Globus pallidus (tissue), 1 donor: ENCODE measurements at regions not wholly inside any gene's neighbourhood (a gene's known extent, or its start where the extent isn't known, plus 50 kb on each side); places are given as distances from the start of the nearest gene placed in this dataset.
"Not testable (repeated sequence)": the region's sequence is repeated elsewhere in the genome, so short reads cannot be mapped to it uniquely, and the experiment has no call there.

ENCODE experiments used
- DNase-seq: peaks from one replicate; pipeline ENCODE4 v3.0.0-alpha.2; 2015; ENCODE audit warnings: low spot score

- DNase-seq: no peak
These were observed 113.5 kb downstream of the TMEM30B start for GRCh38 chr14:61167642-61168041.

GRCh38 chr14:61160798-61161197 is 120.3 kb downstream of the TMEM30B start:
- no peak for DNase-seq

- no peak for DNase-seq
These were observed 126.5 kb downstream of the TMEM30B start for GRCh38 chr14:61154641-61155040.

GRCh38 chr14:61153914-61154545 is 127.1 kb downstream of the TMEM30B start:
- DNase-seq: no peak

DNA sequence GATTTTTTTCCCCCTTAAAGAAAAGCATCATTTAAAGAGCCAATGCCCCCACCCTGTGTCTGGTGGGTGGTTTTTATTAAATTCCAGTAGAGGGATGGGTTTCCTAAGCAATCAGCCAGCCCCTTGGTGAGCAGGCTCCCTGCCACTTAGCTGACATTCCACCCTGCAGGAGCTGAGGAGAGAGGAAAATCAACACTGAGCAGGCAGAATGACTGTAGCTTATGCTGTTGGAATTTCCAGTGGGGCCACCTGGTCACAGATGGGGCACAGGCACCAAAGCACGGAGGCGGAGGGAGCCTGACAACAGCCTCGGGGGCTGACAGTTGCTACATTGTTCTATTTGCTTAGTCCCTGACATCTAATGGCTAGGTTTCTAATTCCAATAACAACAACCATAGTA is 127.7 kb downstream of the TMEM30B start:
- no peak for DNase-seq

DNA sequence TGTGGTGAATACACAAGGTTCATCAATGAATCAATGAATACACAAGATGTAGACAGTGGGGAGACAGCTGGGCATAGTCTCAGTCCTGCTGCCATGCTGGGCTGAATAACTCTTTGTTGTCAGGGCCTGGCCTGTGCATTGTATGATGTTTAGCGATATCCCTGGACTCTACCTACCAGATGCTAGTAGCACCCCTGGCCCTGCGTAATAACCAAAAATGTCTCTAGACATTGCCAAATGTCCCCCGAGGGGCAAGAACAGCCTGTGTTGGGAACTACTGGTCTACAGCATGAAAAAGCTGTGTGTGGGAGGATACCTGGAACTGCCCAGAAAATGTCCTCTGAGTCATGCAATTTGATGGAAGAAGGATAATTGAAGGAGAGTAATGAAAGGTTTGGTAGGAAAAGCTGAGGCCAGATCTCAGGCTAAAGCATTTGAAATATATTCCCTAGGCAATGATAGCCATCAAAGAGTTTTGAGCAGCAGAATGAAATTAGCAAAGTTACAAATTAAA is 128.2 kb downstream of the TMEM30B start:
- no peak for DNase-seq

GRCh38 chr14:61151251-61151650 is 129.9 kb downstream of the TMEM30B start:
- DNase-seq: no peak

GRCh38 chr14:61150851-61151250 is 130.3 kb downstream of the TMEM30B start:
- DNase-seq: no peak

- no peak for DNase-seq
These were observed 131.2 kb downstream of the TMEM30B start for GRCh38 chr14:61149896-61150295.

GRCh38 chr14:61148742-61149350 is 132.3 kb downstream of the TMEM30B start:
- DNase-seq: no peak

DNA sequence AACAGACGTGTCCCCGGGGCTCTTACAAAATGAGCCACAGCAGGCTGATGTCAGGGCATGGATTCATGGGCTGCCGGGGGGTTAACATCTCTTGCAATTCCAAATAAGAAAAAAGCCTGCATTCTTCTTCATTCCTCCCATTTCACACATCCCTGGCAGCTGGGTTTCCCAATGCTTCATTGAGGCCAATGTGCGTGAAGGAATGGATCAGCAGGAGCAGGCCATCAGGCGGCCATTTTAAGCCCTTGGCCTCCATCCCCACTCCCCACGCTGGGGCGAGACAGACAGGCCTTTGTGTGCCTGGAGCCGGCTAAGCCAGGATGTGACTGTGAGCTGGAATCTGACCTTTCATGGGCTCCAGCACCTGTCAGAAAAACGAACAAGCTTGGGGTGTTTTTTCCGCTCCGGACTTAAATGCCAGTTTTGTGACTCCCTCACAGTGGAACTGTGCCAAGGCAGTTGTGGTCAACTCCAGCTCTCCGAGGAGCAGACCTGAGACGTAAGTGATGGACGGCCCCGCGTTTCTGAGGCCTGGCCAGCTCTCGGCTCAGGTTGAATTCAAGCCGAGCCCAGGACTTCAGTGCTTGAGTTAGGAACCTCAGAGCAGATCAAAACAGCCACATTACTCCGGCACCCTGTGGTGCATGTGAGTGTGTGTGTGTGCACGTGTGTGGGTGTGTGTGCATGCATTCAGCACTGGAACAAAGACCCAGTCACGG is 133.1 kb downstream of the TMEM30B start:
- DNase-seq: peak; percentile 68

DNA sequence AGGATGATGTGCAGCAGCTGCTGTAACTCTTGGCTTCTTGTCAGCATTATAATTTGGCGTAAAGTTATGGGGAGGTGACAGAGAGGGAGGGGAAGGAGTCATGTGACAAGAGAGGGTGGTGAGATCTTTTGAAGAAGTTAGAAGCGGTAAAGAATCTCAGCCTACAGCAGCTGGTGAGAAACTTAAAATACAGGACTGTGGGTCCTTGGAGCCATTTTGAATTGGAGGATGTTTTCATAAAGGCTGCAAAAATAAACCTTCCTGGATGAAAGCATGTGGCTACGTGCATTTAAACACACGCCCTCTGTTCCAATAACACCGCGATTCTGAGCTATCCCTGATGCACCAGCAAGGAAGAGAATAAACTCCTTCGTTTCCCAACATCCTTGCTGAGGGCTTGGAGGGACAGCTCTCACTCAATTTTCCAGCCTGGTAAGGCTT is 133.7 kb downstream of the TMEM30B start:
- peak; percentile 15 for DNase-seq

GRCh38 chr14:61146899-61147298 is 134.2 kb downstream of the TMEM30B start:
- DNase-seq: no peak

DNA sequence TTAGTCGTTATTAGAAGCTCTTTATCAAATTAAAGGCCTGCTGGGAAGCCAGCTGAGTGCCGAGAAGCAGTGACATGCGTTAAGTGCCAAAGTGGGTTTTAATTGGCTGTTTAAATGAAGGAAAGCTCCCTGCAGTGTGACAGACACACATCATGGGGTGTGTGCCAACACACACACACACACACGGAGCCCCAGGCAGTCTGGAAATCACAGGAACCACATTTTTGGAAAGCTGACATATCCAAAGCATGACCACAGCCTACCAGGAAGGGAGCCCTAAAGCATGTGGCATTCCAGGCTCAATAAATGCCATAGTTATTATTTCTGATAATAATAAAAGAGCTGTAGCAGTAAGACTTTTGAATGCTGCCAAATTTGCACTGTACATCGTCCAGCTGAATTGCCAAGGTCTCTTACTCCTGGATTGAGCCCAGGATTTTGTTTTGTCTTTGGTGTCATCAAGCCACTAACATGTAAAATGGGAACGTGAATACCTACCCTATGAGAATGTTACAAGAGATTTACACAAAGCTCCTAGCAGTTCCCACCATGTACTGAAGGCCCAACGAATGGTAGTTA is 135.1 kb downstream of the TMEM30B start:
- DNase-seq: no peak

DNA sequence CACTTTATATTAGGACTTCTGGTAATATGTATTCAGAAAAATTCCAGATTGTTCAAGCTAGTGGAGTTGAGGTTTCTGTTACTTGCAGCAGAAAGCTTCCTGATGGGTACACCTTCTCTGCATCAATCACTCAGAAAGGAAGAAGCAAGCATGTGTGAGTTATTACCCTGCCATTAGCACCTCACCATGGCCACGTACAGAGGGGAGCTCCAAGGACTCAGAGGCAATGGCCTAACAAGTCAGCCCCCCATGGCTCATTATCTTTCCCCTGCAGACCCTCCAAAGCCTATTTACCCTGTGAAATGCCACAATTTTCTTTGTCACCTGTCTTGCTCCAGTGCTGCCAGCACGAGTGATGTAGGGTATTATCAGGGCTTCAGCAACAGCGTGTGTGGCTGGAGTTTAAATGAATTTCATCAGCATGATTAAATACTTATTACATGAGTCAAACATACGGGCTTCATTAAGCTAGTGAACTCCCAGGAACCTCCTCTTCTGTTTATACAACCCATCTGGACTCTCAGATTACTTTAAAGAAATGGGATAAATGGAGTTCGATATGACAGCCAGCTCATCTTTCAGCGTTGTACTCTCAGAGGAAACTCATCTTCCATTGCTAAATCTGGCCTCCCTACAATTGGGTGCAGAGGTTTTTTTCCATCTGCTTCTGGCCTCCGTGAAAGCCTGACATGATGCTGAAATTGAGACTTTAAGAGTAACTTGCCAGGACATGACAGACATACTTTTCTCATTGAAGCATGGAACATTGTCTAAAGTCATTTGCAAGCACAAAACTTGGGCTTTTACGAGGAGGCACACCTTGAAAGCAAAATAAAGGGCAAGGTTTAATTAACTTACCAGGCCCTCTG is 135.9 kb downstream of the TMEM30B start:
- no peak for DNase-seq

- not testable (repeated sequence) for DNase-seq
These were observed 136.8 kb downstream of the TMEM30B start for GRCh38 chr14:61144117-61145033.

- DNase-seq: no peak
These were observed 140.3 kb downstream of the TMEM30B start for GRCh38 chr14:61140872-61141271.

- no peak for DNase-seq
These were observed 140.9 kb downstream of the TMEM30B start for GRCh38 chr14:61140271-61140670.

DNA sequence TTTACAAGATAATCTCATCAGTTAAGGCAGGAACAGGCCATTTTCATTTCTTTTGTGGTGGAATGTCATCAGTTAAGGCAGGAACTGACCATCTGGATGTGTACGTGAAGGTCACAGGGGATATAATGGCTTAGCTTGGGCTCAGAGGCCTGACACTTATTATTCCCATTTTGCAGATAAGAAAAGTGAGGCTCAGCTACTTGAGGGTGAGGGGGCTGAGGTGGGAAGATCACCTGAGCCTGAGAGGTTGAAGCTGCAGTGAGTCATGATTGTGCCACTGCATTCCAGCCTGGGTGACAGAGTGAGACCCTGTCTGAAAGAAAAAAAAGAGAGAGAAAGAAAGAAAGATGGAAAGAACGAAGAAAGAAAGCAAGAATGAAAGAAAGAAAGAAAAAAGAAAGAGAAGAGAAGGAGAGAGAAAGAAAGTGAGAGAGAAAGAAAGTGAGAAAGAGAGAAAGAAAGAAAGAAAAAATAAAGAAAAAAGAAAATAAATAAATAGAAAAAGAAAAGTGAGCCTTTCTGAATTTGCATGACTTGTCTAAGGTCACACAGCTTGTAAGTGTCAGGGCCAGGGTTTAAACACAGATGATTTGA is 142.0 kb downstream of the TMEM30B start:
- no peak for DNase-seq

DNA sequence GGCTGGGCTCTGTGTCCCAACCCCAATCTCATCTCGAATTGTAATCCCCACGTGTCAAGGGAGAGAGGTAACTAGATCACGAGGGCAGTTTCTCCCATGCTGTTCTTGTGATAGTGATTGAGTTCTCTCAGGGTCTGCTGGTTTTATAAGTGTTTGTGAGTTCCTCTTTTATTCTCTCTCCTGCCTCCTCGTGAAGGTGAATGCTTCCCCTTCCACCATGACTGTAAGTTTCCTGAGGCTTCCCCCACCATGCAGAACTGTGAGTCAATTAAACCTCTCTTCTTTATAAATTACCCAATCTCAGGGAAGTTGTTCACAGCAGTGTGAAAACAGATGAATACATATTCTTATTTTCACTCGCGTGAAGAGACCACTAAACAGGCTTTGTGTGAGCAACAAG is 148.2 kb downstream of the TMEM30B start:
- no peak for DNase-seq
